ENCODE measurements at regions not wholly inside any gene's neighbourhood (a gene's known extent, or its start where the extent isn't known, plus 50 kb on each side); places are given as distances from the start of the nearest gene placed in this dataset.

GRCh38 chr15:87710406-87710805, 546.1 kb downstream of the NTRK3 start:
- TF ChIP-seq CTCF (conservative IDR thresholded peaks at IDR 0.05 in 1 of 2, IDR thresholded peaks at IDR 0.05 in 1 of 2; ENCODE audit: extremely low read depth in 1 of 2, insufficient read depth in 1 of 2, low read depth in 1 of 2, low read length in 2 of 2) (no peak), EZH2 (IDR thresholded peaks at IDR 0.05; ENCODE audit: borderline replicate concordance, low read length) (no peak)

All from mammary epithelial cell (primary cell).